Fibroblast of lung (primary cell): ENCODE measurements at regions not wholly inside any gene's neighbourhood (a gene's known extent, or its start where the extent isn't known, plus 50 kb on each side); places are given as distances from the start of the nearest gene placed in this dataset.
"Not testable (repeated sequence)": the region's sequence is repeated elsewhere in the genome, so short reads cannot be mapped to it uniquely, and the experiment has no call there.

Experiments
- CTCF ChIP-seq, 2 donors: IDR thresholded peaks in 1 of 2; conservative IDR thresholded peaks in 1 of 2; 1 replicate in 1 of 2; 2 replicates in 1 of 2; pipeline ENCODE4 v1.5.1; 2011 to 2012; ENCODE audit warnings: low read length in 2 of 2, control low read depth in 1 of 2, inconsistent platforms in 1 of 2, low read depth in 1 of 2, mild to moderate bottlenecking in 1 of 2
- EZH2 ChIP-seq: IDR thresholded peaks from 2 replicates; pipeline ENCODE4 v1.5.1; 2012; ENCODE audit warnings: low read length, control low read depth, mild to moderate bottlenecking; ENCODE audit errors: missing control alignments

GRCh38 chr5:90208323-90208722 lies 201.2 kb downstream of the CETN3 start:
- TF ChIP-seq CTCF (conservative IDR thresholded peaks at IDR 0.05 in 1 of 2, IDR thresholded peaks at IDR 0.05 in 1 of 2; ENCODE audit: low read depth in 1 of 2, low read length in 2 of 2); EZH2: not testable (repeated sequence)
